Stimulated activated CD8-positive, alpha-beta memory T cell treated with anti-CD3 and anti-CD28 coated beads, Interleukin-7, amount 100 ng/mL, for 48 hours (primary cell): ENCODE measurements at regions not wholly inside any gene's neighbourhood (a gene's known extent, or its start where the extent isn't known, plus 50 kb on each side); places are given as distances from the start of the nearest gene placed in this dataset.

Experiments
- DNase-seq, 2 donors: peaks; one replicate each; pipeline ENCODE4 v3.0.0-alpha.2; 2020; ENCODE audit warnings: low read depth in 1 of 2; ENCODE audit errors: extremely low read depth in 1 of 2

- no peak for DNase-seq
Observed at GRCh38 chr1:175865041-175865766, 121.8 kb upstream of the TNR start.

GRCh38 chr1:175864625-175865024, 121.2 kb upstream of the TNR start:
- no peak for DNase-seq

DNA sequence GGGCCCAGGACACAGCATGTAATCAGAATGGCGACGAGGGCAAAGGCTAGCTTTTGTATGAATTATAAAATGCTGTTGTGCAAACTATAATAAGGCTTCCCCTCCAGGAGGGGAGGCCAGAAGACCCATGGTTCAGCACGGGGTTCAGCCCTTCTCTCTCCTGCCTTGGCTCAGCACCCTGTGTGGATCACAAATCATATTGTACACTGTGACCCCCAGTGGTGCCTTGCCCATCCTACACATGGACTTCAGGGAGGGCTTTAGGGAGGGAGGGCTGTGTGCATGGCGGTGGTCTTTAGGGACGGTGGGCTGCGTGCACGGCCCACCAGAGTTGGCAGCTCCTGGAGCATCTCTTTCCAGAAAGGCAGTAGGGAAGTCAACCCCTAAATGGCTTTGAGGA, 120.8 kb upstream of the TNR start:
- no peak for DNase-seq

GRCh38 chr1:175863299-175864050, 120.1 kb upstream of the TNR start:
- no peak for DNase-seq

GRCh38 chr1:175862408-175862807, 119.0 kb upstream of the TNR start:
- no peak for DNase-seq

DNA sequence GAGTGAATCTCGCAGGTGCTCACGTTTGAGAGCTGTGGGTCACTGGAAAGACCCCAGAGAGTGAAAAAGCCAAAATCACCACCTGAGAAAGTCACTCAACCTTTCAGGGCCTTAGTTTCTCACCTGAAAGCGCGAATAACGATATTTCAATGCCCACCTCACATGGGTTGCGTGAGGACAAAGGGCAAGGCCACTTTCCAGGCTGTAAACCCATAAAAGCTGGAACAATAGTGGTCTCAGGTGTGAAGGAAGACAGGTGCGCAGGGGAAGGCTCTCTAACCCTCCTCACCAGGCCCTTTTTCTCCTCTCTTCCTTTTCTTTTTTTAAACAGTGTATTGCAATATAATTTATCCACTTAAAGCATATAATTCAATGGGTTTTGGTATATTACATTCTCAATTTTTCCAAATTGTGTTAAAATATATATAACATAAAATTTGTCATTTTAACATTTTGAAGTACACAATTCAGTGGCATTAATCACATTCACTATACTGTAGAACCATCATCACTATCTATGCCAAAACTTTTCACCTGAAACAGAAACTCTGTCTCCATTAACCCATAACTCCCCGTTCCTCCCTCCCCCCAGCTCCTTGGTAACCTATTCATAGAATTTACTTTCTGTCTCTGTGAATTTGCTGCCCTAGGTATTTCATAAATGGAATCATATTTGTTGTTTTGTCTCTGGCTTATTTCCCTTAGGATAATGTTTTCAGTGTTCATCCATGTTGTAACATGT, 118.4 kb upstream of the TNR start:
- DNase-seq: no peak

- DNase-seq: no peak
Observed at GRCh38 chr1:175857756-175858155, 114.4 kb upstream of the TNR start.

DNA sequence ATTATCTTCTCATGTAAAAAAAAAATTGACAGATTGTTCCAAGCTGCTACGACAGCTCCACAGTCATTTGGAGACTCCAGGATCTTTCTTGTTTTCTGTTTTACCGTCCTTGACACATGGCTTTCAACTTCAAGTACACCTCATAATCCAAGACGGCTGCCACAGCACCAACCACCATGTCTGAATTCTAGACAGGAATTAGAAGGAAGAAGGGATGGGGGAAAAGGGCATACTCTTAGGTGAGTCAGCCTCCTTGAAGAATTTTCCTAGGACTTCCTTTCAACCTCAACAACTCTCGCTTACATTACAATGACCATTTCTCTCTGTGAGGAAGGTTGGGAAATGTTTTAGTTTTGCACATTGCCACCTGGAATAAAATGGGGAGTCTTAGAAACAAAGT, 110.3 kb upstream of the TNR start:
- DNase-seq: no peak

DNA sequence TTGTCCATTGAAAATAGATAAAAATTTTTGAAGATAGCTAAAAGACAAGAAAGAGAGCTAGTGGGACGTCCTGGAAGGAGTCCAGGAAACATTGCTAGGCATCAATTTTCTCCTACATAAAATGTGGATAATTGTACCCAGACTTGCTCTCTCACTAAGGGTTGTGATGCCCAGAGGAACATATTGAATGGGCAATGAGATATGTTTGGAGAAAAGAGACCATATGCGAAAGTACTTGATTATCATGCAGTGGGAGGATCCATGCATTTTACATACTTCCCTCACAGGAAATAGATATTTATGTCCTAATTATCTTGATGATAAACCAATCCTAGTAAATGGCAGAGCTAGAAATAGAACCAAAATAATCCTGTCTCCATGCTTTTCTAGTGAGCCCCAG, 108.4 kb upstream of the TNR start:
- DNase-seq: no peak

GRCh38 chr1:175848329-175848728, 104.9 kb upstream of the TNR start:
- DNase-seq: no peak

DNA sequence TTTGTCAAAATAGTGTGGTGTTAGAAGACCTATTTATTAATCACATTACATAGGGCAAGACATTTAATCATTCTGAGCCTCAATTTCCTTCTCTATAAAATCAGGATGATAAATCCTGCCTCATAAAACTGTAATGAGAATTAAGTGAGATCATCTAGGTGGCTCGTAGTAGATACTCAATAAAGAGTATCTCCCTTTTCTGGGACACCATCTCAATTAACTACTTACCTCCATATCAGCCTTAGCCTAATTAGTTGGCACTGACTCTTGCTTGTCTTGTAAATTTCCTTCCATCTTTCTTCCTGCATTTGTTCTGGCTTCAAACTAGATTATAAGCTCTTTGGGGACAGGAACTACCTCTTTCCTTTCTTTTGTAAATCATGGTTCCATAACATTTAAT, 102.6 kb upstream of the TNR start:
- no peak for DNase-seq

GRCh38 chr1:175845338-175845737, 101.9 kb upstream of the TNR start:
- no peak for DNase-seq

GRCh38 chr1:175844877-175845276, 101.5 kb upstream of the TNR start:
- DNase-seq: no peak

GRCh38 chr1:175842550-175842949, 99.2 kb upstream of the TNR start:
- no peak for DNase-seq

- DNase-seq: no peak
Observed at GRCh38 chr1:175841738-175842187, 98.4 kb upstream of the TNR start.

DNA sequence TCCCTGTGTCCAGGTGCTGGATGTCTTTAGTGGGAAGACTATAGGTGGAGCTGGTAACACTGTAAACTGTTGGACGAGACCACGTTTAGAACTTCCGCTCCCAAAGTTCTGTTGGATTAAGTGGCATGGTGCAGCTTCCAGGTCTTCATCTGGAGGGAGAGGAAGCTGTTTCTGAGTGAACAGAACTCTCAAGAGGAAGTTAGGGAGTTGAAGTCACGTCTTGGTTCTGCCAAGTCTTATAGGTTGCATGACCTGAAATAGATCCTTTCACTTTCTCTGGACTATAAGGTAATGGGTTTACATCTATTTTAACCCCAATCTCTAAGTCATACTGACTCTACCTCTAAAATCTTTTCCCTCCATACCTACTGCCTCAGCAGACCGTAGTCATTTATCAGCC, 97.4 kb upstream of the TNR start:
- no peak for DNase-seq

DNA sequence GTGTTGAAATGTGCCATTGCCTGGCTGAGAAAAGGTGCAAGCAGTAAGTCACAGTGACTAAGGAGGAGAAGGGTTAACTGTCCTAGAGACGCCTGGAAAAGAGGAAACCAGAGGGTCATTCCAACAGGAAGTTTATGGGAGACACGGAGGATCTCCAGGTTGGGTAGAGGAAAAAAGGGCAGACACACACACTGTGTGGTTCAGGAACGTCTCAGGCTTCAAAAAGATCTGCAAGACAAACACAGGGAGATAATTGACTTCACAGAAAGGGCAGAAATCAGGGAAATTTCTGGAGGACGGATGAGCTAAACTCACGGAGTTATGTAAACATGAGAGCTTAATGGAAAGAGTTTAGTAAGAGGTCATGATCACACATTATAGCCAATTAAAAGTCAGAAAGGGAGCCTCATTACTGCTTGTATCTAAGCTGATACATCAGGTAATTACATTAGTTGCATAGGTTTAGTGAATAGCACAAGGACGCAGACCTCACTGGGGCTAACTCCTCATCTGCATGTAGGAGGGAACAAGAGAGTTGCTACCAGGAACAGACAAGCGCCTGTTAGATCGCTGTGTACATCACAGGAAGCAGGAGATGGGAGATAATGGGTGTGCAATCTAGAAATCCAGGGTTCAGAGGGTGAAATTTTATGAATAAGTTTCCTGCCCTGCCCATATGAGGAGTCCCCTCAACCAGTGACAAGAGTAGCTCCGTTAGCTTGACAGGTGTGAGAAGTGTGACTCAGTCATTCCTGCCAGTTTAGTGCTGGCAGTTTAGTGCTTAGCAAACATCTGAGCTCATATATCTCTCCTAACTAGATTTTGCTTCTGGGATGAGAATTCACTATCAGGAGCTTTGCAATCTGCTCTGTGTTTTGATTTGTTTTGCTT, 96.6 kb upstream of the TNR start:
- no peak for DNase-seq

DNA sequence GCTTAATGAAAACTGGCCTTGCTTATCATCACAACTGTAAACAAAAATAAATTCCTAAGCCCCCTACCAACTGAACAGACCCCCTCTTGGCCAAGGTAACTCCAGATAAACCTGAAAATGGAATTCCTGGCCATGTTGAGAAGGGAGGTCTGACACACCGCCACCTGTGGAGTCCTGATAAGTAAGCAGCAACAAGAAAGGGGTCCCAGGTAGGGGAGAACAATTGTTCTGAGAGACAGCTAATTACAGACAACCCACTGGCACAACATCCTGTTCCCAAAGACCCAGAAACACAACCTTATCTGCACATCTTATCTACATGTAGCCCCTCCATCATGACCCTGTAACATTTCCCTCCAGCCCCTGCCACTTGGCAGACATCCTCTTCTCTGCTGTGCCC, 91.2 kb upstream of the TNR start:
- DNase-seq: no peak

GRCh38 chr1:175833951-175834350, 90.6 kb upstream of the TNR start:
- DNase-seq: no peak

DNA sequence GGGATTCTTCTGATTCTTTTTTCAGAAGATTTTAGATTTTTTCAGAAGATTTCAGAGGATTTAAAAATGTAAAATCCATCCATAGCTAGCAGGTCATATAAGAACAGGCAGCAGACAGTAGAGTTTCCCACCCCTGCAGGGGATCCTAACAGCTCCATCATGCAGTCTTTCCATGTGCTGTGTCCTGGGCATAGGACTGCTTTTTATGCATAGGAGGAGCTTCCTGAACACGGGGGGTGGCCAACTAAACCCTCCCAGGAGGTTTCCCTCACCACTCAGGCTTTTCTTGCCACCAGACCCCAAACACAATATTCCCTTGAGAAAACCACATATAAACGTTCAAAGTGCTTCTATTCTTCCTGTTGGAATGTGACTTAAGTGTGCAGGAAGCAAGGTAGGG, 90.1 kb upstream of the TNR start:
- no peak for DNase-seq

GRCh38 chr1:175830500-175830899, 87.1 kb upstream of the TNR start:
- DNase-seq: no peak
